Islet precursor cell (in vitro differentiated cells): ENCODE measurements at regions not wholly inside any gene's neighbourhood (a gene's known extent, or its start where the extent isn't known, plus 50 kb on each side); places are given as distances from the start of the nearest gene placed in this dataset.
A peak's percentile ranks its signal among the peaks of the same experiment; 100 is the strongest.

Source experiments
- DNase-seq: peaks from one replicate; pipeline ENCODE4 v3.0.0-alpha.2; 2018

- peak; percentile 86 for DNase-seq
Observed at GRCh38 chr6:7468382-7469081, 72.9 kb upstream of the DSP start.

DNA sequence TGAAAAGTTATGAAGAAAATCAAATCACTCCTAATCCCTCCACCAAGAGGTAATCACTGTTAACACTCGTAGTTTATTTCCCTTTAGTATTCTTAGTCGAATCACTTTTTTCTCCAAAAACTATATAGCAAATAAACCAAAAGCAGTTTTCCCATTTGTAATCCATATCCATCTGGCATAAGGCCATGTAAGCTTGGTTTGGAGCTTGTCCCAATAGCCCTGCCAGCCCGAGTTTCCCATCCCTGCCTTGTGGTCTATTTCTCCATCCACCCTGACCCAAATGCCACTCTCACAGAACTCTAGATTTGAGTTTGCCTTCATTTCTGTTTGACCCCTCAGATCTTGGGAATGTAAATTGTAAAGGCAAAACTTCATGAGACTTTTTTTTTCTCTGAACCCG is 71.8 kb upstream of the DSP start:
- DNase-seq: no peak

- no peak for DNase-seq
Observed at GRCh38 chr6:7471171-7471570, 70.3 kb upstream of the DSP start.

DNA sequence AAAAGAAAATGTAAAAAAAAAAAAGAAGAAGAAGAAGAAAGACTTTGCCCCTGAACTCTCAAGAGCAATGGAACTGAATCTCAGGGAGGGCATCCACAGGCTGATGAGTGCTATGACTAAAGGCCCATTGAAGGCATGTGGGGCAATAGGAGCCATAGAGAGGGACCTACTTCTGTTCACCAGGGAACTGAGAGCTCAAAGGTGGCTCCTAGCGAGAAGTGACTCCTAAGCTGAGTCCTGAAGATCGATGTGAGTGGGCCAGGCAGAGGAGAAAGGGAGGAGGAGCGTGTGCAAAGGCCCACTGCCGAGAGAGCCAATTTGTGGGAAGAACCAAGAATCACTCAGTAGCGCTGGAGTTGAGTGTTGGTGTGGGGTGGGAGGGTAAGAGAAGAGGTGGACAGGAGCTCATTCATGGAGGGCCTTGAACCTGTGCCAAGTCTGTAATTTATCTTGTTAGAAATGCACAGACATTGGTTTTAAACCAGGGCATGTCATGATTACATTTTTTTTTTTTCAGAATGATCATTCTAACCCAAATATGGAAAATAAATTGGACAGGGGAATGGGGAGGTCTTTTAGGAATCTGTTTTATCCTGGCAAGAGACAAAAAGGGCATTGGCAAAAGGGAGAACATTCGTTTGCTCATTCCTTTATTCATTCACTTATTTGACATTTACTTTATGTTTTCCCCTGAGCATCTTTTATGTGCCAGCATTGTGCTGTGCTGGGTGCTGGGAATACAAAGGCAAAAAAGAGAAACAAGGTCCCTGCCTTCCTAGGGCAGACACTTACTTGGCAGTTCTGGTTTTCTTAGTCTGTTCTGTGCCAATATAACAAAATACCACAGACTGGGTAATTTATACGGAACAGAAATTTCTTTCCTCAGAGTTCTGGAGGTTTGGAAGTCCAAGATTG is 67.4 kb upstream of the DSP start:
- no peak for DNase-seq

GRCh38 chr6:7475081-7475480 is 66.4 kb upstream of the DSP start:
- DNase-seq: no peak

DNA sequence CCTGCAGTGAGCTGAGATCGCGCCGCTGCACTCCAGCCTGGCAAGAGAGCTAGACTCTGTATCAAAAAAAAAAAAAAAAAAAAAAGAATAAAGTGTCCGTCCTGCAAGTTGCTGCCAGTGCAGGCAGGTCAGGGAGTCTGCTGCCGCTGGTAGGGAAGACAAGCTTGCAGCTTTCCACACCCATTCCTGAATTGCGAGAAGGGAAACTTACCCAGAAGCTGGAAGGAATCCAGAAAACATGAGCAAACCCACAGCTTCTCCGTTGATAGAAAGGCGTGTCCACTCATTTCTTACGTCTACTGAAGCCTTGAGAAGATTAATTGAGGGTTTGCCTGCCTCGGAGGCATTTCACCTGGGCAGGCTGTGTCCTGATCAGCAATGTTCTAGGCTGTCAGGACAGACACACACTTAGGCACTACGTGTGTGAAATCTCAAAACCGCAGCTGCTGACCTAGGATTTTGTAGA is 61.6 kb upstream of the DSP start:
- DNase-seq: no peak

- no peak for DNase-seq
Observed at GRCh38 chr6:7484666-7485065, 56.8 kb upstream of the DSP start.

DNA sequence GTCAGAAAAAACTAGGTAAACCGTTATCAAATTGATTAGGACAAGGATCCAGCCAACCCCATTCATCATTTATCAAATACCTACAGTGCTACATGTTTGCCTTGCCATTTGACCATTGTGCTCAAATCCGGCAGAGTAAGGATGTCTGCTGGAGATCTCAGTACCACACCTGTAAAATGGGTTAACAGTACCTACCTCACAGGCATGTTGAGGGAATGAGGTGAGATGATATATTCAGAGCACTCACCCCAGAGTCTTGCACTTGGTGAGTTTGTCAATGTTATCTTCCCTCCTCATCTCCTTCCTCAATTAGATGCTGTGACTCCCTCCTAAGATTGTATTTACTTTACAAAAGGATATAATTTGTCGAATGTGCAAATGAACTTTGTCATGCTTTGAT is 54.5 kb upstream of the DSP start:
- DNase-seq: no peak

DNA sequence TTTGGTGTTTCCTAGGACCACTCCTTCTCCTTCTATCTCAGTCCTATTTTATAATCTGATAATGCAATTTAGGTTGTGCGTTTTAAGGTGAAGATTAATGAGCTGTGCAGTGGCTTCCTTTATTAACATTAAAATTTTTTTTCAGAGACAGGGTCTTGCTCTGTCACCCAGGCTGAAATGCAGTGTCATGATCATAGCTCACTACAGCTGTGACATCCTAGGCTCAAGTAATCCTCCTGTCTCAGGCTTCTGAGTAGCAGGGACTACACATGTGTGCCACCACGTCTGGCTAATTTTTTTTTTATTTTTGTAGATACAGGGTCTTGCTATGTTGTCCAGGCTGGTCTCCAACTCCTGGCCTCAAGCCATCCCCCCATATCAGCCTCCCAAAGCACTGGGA is 53.0 kb upstream of the DSP start:
- no peak for DNase-seq

- no peak for DNase-seq
Observed at GRCh38 chr6:7489376-7489775, 52.1 kb upstream of the DSP start.
